WTC11 (cell line): ENCODE measurements at regions not wholly inside any gene's neighbourhood (a gene's known extent, or its start where the extent isn't known, plus 50 kb on each side); places are given as distances from the start of the nearest gene placed in this dataset.

Experiments used
- GABPB1 ChIP-seq: sonication (generic); formaldehyde crosslinking; IDR thresholded peaks from 2 replicates; pipeline ENCODE4 v1.8.1; 2023; ENCODE audit warnings: mild to moderate bottlenecking, missing genetic modification reagents
- RELA ChIP-seq: sonication (generic); formaldehyde crosslinking; IDR thresholded peaks from 2 replicates; pipeline ENCODE4 v1.8.1; 2022; ENCODE audit warnings: missing genetic modification reagents, mild to moderate bottlenecking, borderline replicate concordance
- SP1 ChIP-seq: sonication (generic); formaldehyde crosslinking; conservative IDR thresholded peaks from 2 replicates; pipeline ENCODE4 v1.8.1; 2022; ENCODE audit warnings: missing genetic modification reagents
- TF ChIP-seq, protein P1 (sequence below): sonication (generic); formaldehyde crosslinking; IDR thresholded peaks from 2 replicates; pipeline ENCODE4 v1.8.0; 2022; ENCODE audit warnings: mild to moderate bottlenecking, missing genetic modification reagents
- TF ChIP-seq, protein P2 (sequence below): sonication (generic); formaldehyde crosslinking; IDR thresholded peaks from 2 replicates; pipeline ENCODE4 v1.8.0; 2023; ENCODE audit warnings: mild to moderate bottlenecking, missing genetic modification reagents
- TF ChIP-seq, protein P3 (sequence below): sonication (generic); formaldehyde crosslinking; conservative IDR thresholded peaks from 2 replicates; pipeline ENCODE4 v1.8.1; 2022; ENCODE audit warnings: mild to moderate bottlenecking, missing genetic modification reagents
- TF ChIP-seq, protein P4 (sequence below): fragments of 200-600 bp; IDR thresholded peaks from 2 replicates; pipeline ENCODE4 v1.8.0; 2022; ENCODE audit warnings: antibody characterized with exemption
- TF ChIP-seq, protein P5 (sequence below): fragments of 250-450 bp; sonication (Bioruptor Pico); IDR thresholded peaks from 2 replicates; pipeline ENCODE4 v1.9.0; 2021; ENCODE audit warnings: mild to moderate bottlenecking
- TF ChIP-seq, protein P6 (sequence below): sonication (generic); formaldehyde crosslinking; IDR thresholded peaks from 2 replicates; pipeline ENCODE4 v1.8.1; 2022; ENCODE audit warnings: low read depth, mild to moderate bottlenecking, moderate library complexity, missing genetic modification reagents, borderline replicate concordance
- TF ChIP-seq, protein P7 (sequence below): sonication (generic); formaldehyde crosslinking; IDR thresholded peaks from 2 replicates; pipeline ENCODE4 v1.8.0; 2022; ENCODE audit warnings: mild to moderate bottlenecking, missing genetic modification reagents

DNA sequence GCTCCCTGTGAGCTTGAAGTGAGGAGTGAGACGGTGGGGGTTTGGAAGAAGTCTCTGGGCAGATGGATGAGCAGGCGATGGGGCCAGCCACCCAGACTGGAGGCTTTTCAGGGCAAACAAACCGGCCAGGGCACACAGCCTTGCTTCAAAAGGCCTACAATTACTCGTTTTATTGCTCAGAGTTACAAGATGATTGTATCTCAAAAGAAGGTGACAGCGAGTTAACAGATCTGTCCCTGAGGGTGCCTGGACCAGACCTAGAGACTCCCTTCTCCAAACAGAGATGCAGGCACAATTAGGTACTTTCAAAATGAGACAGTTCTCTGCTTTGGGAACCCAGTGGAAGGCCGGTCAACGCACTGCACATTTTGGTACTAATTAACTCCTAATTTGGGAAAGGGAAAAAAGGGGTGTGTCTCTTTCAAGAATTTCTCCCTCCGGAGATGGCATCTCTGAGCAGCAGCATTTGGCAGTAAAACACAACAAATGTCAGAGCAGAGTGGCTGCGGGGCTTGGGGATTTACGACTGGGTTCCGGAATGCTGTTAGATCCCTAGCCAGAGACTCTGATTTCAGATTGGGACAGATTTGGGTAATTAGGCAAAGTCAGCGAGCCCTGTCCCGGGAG, 226.7 kb downstream of the TTC32 start:
- TF ChIP-seq, protein P1, sequence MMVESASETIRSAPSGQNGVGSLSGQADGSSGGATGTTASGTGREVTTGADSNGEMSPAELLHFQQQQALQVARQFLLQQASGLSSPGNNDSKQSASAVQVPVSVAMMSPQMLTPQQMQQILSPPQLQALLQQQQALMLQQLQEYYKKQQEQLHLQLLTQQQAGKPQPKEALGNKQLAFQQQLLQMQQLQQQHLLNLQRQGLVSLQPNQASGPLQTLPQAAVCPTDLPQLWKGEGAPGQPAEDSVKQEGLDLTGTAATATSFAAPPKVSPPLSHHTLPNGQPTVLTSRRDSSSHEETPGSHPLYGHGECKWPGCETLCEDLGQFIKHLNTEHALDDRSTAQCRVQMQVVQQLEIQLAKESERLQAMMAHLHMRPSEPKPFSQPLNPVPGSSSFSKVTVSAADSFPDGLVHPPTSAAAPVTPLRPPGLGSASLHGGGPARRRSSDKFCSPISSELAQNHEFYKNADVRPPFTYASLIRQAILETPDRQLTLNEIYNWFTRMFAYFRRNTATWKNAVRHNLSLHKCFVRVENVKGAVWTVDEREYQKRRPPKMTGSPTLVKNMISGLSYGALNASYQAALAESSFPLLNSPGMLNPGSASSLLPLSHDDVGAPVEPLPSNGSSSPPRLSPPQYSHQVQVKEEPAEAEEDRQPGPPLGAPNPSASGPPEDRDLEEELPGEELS (CRISPR knock-in tag): no peak
- TF ChIP-seq, protein P2, sequence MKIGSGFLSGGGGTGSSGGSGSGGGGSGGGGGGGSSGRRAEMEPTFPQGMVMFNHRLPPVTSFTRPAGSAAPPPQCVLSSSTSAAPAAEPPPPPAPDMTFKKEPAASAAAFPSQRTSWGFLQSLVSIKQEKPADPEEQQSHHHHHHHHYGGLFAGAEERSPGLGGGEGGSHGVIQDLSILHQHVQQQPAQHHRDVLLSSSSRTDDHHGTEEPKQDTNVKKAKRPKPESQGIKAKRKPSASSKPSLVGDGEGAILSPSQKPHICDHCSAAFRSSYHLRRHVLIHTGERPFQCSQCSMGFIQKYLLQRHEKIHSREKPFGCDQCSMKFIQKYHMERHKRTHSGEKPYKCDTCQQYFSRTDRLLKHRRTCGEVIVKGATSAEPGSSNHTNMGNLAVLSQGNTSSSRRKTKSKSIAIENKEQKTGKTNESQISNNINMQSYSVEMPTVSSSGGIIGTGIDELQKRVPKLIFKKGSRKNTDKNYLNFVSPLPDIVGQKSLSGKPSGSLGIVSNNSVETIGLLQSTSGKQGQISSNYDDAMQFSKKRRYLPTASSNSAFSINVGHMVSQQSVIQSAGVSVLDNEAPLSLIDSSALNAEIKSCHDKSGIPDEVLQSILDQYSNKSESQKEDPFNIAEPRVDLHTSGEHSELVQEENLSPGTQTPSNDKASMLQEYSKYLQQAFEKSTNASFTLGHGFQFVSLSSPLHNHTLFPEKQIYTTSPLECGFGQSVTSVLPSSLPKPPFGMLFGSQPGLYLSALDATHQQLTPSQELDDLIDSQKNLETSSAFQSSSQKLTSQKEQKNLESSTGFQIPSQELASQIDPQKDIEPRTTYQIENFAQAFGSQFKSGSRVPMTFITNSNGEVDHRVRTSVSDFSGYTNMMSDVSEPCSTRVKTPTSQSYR (CRISPR knock-in tag): no peak
- no peak for TF ChIP-seq RELA (CRISPR knock-in tag)
- TF ChIP-seq, protein P3, sequence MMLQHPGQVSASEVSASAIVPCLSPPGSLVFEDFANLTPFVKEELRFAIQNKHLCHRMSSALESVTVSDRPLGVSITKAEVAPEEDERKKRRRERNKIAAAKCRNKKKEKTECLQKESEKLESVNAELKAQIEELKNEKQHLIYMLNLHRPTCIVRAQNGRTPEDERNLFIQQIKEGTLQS (CRISPR knock-in tag): no peak
- TF ChIP-seq, protein P4, sequence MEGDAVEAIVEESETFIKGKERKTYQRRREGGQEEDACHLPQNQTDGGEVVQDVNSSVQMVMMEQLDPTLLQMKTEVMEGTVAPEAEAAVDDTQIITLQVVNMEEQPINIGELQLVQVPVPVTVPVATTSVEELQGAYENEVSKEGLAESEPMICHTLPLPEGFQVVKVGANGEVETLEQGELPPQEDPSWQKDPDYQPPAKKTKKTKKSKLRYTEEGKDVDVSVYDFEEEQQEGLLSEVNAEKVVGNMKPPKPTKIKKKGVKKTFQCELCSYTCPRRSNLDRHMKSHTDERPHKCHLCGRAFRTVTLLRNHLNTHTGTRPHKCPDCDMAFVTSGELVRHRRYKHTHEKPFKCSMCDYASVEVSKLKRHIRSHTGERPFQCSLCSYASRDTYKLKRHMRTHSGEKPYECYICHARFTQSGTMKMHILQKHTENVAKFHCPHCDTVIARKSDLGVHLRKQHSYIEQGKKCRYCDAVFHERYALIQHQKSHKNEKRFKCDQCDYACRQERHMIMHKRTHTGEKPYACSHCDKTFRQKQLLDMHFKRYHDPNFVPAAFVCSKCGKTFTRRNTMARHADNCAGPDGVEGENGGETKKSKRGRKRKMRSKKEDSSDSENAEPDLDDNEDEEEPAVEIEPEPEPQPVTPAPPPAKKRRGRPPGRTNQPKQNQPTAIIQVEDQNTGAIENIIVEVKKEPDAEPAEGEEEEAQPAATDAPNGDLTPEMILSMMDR: no peak
- no peak for TF ChIP-seq GABPB1
- TF ChIP-seq, protein P5, sequence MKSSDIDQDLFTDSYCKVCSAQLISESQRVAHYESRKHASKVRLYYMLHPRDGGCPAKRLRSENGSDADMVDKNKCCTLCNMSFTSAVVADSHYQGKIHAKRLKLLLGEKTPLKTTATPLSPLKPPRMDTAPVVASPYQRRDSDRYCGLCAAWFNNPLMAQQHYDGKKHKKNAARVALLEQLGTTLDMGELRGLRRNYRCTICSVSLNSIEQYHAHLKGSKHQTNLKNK (CRISPR knock-in tag): no peak
- TF ChIP-seq SP1 (CRISPR knock-in tag): no peak
- TF ChIP-seq, protein P6, sequence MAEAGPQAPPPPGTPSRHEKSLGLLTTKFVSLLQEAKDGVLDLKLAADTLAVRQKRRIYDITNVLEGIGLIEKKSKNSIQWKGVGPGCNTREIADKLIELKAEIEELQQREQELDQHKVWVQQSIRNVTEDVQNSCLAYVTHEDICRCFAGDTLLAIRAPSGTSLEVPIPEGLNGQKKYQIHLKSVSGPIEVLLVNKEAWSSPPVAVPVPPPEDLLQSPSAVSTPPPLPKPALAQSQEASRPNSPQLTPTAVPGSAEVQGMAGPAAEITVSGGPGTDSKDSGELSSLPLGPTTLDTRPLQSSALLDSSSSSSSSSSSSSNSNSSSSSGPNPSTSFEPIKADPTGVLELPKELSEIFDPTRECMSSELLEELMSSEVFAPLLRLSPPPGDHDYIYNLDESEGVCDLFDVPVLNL: no peak
- TF ChIP-seq, protein P7, sequence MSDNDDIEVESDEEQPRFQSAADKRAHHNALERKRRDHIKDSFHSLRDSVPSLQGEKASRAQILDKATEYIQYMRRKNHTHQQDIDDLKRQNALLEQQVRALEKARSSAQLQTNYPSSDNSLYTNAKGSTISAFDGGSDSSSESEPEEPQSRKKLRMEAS (CRISPR knock-in tag): no peak
